H1 (cell line): ENCODE measurements at regions not wholly inside any gene's neighbourhood (a gene's known extent, or its start where the extent isn't known, plus 50 kb on each side); places are given as distances from the start of the nearest gene placed in this dataset.

Experiments used
- BRCA1 ChIP-seq: IDR thresholded peaks from 2 replicates; pipeline ENCODE4 v1.6.1; 2012; ENCODE audit warnings: low read depth, low read length, improper control_type of control experiment
- CREB1 ChIP-seq: IDR thresholded peaks from 2 replicates; pipeline ENCODE4 v1.6.1; 2012; ENCODE audit warnings: inconsistent platforms
- GABPA ChIP-seq: IDR thresholded peaks from 2 replicates; pipeline ENCODE4 v1.6.1; 2011; ENCODE audit warnings: mild to moderate bottlenecking, low read length, moderate library complexity, borderline replicate concordance; ENCODE audit not compliant: insufficient read depth
- GTF2F1 ChIP-seq: IDR thresholded peaks from 2 replicates; pipeline ENCODE4 v1.6.1; 2012; ENCODE audit warnings: low read depth, low read length, improper control_type of control experiment, borderline replicate concordance
- SIN3A ChIP-seq, 2 experiments: IDR thresholded peaks in 1 of 2; conservative IDR thresholded peaks in 1 of 2; 2 replicates each; pipeline ENCODE4 v1.6.1; 2011 to 2012; ENCODE audit warnings: low read length in 2 of 2, improper control_type of control experiment in 1 of 2, low read depth in 1 of 2, mild to moderate bottlenecking in 1 of 2
- TAF7 ChIP-seq: optimal IDR thresholded peaks from 2 replicates; pipeline ENCODE3; 2011; ENCODE audit warnings: low read depth, mild to moderate bottlenecking, inconsistent platforms, low read length, moderate library complexity, borderline replicate concordance
- USF2 ChIP-seq: IDR thresholded peaks from 2 replicates; pipeline ENCODE4 v1.6.1; 2011; ENCODE audit warnings: low read length, improper control_type of control experiment
- TF ChIP-seq, protein P1 (sequence below): IDR thresholded peaks from 2 replicates; pipeline ENCODE4 v1.6.1; 2012; ENCODE audit warnings: inconsistent platforms

DNA sequence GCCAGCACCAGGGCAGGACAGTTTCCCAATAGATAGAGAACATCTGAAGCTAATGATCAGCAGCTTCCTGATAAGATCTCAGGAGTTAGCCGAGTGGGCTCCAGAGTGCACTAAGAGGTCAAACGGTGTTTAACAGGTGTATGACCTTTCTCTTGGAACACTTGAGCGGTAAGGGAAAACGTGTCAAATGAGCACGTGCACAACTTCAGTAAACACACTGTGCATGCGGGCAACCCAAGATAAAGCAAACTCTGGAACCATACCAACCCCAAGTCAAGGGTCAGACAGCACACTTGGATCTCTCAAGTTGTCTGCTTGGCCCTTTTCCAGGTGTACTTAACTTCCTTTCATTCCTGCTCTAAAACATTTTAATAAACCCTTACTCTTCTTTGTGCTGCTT lies 1941.5 kb upstream of the PCDH10 start (continued):
- TF ChIP-seq USF2 (no peak), TAF7 (no peak), GTF2F1 (no peak), BRCA1 (no peak), CREB1 (no peak), SIN3A (conservative IDR thresholded peaks at IDR 0.05 in 1 of 2, IDR thresholded peaks at IDR 0.05 in 1 of 2; ENCODE audit: low read depth in 1 of 2, low read length in 2 of 2) (no peak), GABPA (no peak)
- TF ChIP-seq, protein P1, sequence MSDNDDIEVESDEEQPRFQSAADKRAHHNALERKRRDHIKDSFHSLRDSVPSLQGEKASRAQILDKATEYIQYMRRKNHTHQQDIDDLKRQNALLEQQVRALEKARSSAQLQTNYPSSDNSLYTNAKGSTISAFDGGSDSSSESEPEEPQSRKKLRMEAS, result no peak
